Duodenal mucosa (tissue), 2 donors: ENCODE measurements at regions not wholly inside any gene's neighbourhood (a gene's known extent, or its start where the extent isn't known, plus 50 kb on each side); places are given as distances from the start of the nearest gene placed in this dataset.

ENCODE experiments used
- H3K27ac ChIP-seq: one replicate; pipeline ENCODE4 v1.7.0; 2013; ENCODE audit warnings: low read depth, low read length
- H3K27me3 ChIP-seq, 2 donors: one replicate each; pipeline ENCODE4 v1.7.0; 2013; ENCODE audit warnings: low read length in 2 of 2, control low read depth in 1 of 2; ENCODE audit not compliant: insufficient read depth in 2 of 2, control insufficient read depth in 1 of 2
- H3K36me3 ChIP-seq, 2 donors: one replicate each; pipeline ENCODE4 v1.7.0; 2013; ENCODE audit warnings: low read length in 2 of 2, control low read depth in 1 of 2; ENCODE audit not compliant: insufficient read depth in 2 of 2, control insufficient read depth in 1 of 2
- H3K4me1 ChIP-seq, 2 donors: one replicate each; pipeline ENCODE4 v1.7.0; 2013; ENCODE audit warnings: low read length in 2 of 2, control low read depth in 1 of 2; ENCODE audit not compliant: insufficient read depth in 2 of 2, control insufficient read depth in 1 of 2
- H3K4me3 ChIP-seq, 2 donors: one replicate each; pipeline ENCODE4 v1.7.0; 2013; ENCODE audit warnings: low read length in 2 of 2, low read depth in 1 of 2
- H3K9ac ChIP-seq, 2 donors: one replicate each; pipeline ENCODE4 v1.7.0; 2013; ENCODE audit warnings: low read length in 2 of 2, low read depth in 1 of 2
- H3K9me3 ChIP-seq, 2 donors: one replicate each; pipeline ENCODE4 v1.7.0; 2013; ENCODE audit warnings: low read length in 2 of 2, control low read depth in 1 of 2; ENCODE audit not compliant: control insufficient read depth in 1 of 2

DNA sequence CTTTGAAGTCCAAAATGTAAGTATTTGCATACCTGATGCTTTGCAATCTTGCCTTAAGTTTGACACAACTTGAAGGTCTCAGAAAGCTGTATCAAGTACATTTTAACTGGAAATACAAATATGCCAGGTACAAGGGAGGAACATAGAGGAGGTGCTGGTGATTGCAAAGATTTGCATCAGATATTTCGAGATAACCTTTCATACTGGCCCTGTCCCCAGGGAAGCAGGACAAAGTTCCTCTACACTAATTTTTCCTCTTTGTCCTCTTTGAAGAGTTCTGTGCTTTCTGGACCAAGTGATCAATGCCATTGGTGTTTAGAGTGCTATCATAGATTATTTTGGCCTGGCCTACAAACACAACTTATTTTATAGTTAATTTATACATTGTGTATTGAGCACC, 686.1 kb downstream of the HACE1 start:
- H3K9me3 ChIP-seq, result no peaks in the 10 kb centered on the region
- no peaks in the 10 kb centered on the region for H3K4me1 ChIP-seq
- H3K27ac ChIP-seq, result no peak overlapping the region
- H3K36me3 ChIP-seq, result no peaks in the 10 kb centered on the region
- no peaks in the 10 kb centered on the region for H3K27me3 ChIP-seq
- H3K9ac ChIP-seq, result no peak overlapping the region
- no peak overlapping the region for H3K4me3 ChIP-seq

DNA sequence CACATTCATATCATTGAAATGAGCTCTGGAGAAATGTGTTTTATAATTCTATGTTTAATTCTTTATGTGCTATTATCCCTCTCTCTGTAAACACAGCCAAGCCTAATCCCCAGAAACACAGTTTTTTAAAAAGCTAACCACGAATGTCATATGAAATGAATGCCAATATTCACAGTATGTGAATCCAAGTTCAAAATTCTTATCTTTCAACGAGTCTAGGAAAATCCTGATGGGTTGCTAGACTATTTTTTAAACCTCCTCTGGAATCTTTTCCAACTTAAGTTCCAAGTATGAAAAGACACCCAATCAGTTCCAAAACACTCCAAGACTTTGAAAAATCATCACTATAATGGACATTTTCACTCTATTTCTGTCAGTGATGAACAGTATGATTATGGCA, 689.3 kb downstream of the HACE1 start:
- Histone ChIP-seq H3K9ac (no peak overlapping the region), H3K27ac (no peak overlapping the region), H3K9me3 (peaks cover 0 to 6% of the 10 kb centered on the region in 2 donors), H3K36me3 (no peaks in the 10 kb centered on the region), H3K27me3 (no peaks in the 10 kb centered on the region), H3K4me1 (no peaks in the 10 kb centered on the region), H3K4me3 (no peak overlapping the region)

DNA sequence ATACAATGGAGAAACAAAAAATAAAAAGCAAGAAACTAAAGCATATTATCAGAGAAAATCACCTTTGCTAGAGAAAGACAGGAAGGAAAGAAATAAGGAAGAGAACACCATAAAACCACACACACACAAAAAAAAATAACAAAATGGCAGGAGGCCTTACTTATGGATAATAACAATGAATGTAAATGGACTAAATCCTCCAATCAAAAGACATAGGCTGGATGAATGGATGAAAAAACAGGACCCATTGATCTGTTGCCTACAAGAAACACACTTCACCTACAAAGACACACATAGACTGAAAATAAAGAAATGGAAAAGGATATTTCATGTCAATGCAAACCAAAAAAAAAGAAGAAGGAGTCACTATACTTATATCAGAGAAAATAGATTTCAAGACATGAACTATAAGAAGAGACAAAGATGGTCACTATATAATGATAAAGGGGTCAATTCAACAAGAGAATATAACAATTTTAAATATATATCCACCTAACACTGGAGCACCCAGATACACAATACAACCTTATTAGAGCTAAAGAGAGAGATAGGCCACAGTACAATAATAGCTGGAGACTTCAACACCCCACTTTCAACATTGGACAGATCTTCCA, 693.6 kb downstream of the HACE1 start:
- Histone ChIP-seq H3K27ac (no peak overlapping the region), H3K9me3 (peaks cover 3 to 14% of the 10 kb centered on the region in 2 donors), H3K4me3 (no peak overlapping the region), H3K9ac (no peak overlapping the region), H3K36me3 (no peaks in the 10 kb centered on the region), H3K27me3 (no peaks in the 10 kb centered on the region), H3K4me1 (no peaks in the 10 kb centered on the region)

DNA sequence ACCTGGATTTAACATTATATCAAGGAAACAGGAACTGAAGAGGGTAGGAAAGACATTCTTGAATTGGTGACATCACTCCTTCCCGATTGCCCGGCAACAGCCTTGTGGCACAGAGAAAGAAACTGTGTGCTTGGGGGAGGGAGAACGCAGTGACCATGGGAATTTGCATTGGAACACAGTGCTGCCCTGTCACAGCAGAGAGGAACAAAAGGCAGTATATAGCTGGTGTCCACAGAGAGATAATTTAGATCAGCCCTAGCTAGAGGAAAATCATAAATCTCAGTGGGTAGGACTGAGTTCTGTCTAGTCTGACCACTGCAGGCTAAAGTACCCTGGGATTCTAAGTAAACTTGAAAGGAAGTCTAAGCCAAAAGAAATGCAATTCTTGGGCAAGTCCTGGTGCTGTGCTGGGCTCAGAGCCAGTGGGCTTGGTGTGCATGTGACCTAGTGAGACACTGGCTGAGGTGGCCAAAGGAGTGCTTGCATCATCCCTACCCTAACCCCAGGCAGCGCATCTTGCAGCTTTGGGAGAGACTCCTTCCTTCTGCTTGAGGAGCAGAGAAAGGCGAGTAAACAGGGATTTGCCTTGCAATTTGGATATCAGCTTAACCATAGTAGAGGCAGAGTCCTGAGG, 697.6 kb downstream of the HACE1 start:
- Histone ChIP-seq H3K4me3 (no peak overlapping the region), H3K4me1 (no peaks in the 10 kb centered on the region), H3K9me3 (peaks cover 3 to 14% of the 10 kb centered on the region in 2 donors), H3K36me3 (no peaks in the 10 kb centered on the region), H3K27me3 (no peaks in the 10 kb centered on the region), H3K9ac (no peak overlapping the region), H3K27ac (no peak overlapping the region)

DNA sequence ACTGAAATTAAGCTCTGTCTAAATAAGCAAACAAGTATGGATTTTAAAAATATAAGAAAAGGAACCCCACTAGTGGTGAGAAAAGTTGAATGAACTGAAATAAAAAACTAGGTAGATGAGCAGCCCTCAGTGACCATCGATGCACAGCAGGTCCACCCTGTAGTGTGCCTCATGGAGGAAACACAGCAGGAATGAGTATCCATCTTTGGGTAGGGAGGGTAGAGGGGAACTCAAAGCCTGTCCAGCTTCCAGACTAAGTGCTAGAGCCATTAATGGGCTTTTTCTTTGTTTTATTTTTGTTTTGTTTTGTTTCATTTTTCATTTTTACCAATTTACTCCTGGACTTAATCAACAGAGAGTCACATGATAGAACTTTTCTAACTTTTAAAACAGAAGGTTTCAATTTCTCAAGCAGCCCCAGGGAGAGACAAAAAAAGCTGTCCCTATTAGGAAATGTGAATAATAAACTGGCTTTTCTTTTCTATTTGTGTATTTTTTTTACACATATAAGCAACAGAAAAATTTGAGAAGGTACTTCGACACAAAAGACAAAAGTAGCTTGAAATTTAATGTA, 700.6 kb downstream of the HACE1 start:
- no peak overlapping the region for H3K4me3 ChIP-seq
- H3K4me1 ChIP-seq, result no peaks in the 10 kb centered on the region
- no peaks in the 10 kb centered on the region for H3K27me3 ChIP-seq
- H3K9ac ChIP-seq, result no peak overlapping the region
- peaks cover 0 to 3% of the 10 kb centered on the region in 2 donors for H3K9me3 ChIP-seq
- no peak overlapping the region for H3K27ac ChIP-seq
- no peaks in the 10 kb centered on the region for H3K36me3 ChIP-seq

DNA sequence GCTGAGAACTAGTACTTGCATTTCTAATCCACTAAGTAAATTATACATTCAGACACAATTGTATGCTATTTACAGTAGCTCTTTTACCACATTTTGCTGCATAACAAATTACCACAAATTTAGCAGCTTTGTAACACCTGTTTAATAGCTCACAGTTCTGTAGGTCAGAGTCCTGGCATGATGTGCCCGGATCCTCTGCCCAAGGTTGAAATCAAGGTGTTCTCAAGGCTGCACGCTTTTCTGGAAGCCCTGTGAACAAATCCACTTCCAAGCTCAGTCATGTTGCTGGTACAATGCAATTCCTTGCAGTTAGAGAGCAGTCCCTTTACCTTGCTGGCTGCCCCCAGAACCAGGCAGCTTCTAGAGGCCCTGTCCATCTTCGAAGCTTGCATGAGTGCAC, 716.0 kb downstream of the HACE1 start:
- Histone ChIP-seq H3K9ac (no peak overlapping the region), H3K27ac (no peak overlapping the region), H3K9me3 (peaks cover 0 to 3% of the 10 kb centered on the region in 2 donors), H3K27me3 (no peaks in the 10 kb centered on the region), H3K36me3 (no peaks in the 10 kb centered on the region), H3K4me1 (no peaks in the 10 kb centered on the region), H3K4me3 (no peak overlapping the region)

DNA sequence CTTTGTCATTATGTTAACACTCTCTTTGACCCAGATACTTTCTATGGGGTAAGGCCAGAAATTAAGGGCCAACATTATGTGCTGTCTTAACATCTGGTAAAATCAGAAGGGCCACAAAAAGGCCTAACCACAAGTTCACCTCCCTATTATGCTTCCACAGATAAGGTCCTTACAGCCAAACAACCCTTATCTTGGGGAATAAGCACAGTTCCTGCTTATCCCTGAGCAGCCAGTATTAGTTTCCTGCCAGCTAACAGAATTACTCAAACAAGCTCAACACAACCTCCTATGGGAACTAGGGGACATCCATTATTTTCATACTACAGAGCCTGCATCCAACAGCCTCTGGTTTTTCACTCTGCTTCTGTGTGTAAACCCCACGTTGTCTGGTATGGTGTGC, 724.8 kb downstream of the HACE1 start:
- Histone ChIP-seq H3K27ac (no peak overlapping the region), H3K9ac (no peak overlapping the region), H3K36me3 (no peaks in the 10 kb centered on the region), H3K27me3 (no peaks in the 10 kb centered on the region), H3K4me1 (no peaks in the 10 kb centered on the region), H3K4me3 (no peak overlapping the region), H3K9me3 (no peaks in the 10 kb centered on the region)

DNA sequence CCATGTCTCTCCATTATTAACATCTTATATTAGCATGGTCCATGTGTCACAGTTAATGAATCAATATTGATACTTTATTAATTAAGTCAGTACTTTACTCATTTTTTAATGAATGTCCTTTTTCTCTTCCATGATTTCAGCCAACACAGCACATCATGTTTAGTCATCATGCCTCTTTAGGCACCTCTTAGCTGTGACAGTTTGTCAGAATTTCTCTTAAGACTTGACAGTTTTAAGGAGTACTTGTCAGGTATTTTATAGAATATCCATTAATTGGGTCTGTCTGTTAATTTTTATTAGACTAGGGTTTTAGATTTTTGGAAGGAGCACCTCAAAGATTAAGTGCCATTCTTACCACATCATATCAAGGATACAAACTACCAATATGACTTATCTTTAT, 729.4 kb downstream of the HACE1 start:
- Histone ChIP-seq H3K27ac (no peak overlapping the region), H3K9ac (no peak overlapping the region), H3K9me3 (no peaks in the 10 kb centered on the region), H3K27me3 (no peaks in the 10 kb centered on the region), H3K36me3 (no peaks in the 10 kb centered on the region), H3K4me1 (no peaks in the 10 kb centered on the region), H3K4me3 (no peak overlapping the region)

DNA sequence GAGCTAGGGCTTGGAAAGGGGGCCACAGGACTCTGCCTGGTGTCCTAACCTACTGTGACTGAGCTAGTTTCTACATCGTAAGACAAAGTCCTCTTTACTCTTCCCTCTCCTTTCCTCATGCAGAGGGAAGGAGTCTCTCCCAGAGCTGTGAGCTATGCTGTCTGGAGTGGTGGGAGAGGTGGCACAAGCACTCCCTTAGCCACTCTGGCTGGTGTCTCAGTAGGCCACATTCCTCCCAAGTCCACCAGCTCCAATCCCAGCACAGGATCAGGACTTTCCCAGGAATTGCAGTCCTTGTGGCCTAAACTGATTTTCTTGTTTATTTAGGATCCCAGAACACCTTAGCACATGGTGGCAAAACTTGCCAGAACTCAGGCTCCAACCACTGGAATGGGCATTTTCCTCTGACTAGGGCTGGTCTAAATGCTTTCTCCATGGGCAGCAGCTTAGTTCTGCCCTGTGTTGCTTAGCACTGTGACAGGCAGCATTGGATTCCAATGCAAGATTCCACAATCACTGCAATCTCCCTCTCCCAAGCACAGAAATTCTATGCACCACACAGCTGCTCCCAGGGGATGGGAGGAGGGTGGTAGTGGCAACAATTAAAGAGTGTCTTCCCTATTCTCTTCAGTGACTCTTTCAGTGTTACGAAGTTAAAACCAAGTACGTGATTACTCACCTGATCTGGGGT, 733.3 kb downstream of the HACE1 start:
- H3K27ac ChIP-seq, result no peak overlapping the region
- no peaks in the 10 kb centered on the region for H3K4me1 ChIP-seq

DNA sequence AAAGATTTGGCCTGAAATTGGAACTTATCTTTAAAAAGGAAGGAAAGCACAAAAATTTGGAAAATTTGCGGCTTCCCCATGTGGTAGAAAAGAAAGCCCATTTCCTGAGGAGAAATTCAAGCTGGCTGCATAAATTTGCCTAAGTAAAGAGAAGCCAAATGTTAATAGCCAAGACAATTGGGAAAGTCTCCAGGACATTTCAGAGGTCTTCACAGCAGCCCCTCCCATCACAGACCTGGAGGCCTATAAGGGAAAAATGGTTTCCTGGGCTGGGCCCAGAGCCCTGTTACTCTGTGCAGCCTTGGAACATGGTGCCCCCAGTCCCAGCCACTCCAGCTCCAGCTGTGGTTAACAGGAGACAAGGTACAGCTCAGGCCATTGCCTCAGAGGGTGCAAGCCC, 736.5 kb downstream of the HACE1 start:
- H3K27ac ChIP-seq, result no peak overlapping the region
- no peaks in the 10 kb centered on the region for H3K4me1 ChIP-seq
- no peak overlapping the region for H3K9ac ChIP-seq
- H3K36me3 ChIP-seq, result no peaks in the 10 kb centered on the region
- H3K9me3 ChIP-seq, result peaks cover 0 to 6% of the 10 kb centered on the region in 2 donors
- no peaks in the 10 kb centered on the region for H3K27me3 ChIP-seq
- no peak overlapping the region for H3K4me3 ChIP-seq

More for the DNA sequence above, 733.3 kb downstream of the HACE1 start:
- Histone ChIP-seq H3K9me3 (no peaks in the 10 kb centered on the region), H3K27me3 (no peaks in the 10 kb centered on the region), H3K9ac (no peak overlapping the region), H3K4me3 (no peak overlapping the region), H3K36me3 (no peaks in the 10 kb centered on the region)
